GM23338 (cell line): ENCODE measurements at regions not wholly inside any gene's neighbourhood (a gene's known extent, or its start where the extent isn't known, plus 50 kb on each side); places are given as distances from the start of the nearest gene placed in this dataset.

Experiments used
- CREB1 ChIP-seq: fragments of 250-450 bp; sonication (Bioruptor Pico); IDR thresholded peaks from 2 replicates; pipeline ENCODE4 v1.5.0; 2020; ENCODE audit warnings: low read depth, mild to moderate bottlenecking, moderate library complexity
- CTCF ChIP-seq, 2 experiments: fragments of 200-600 bp in 1 of 2; sonication (generic) in 1 of 2; conservative IDR thresholded peaks; 2 replicates each; pipeline versions ENCODE4 v1.5.1 to v1.6.1; 2016 to 2017; ENCODE audit warnings: antibody characterized with exemption in 2 of 2, low read depth in 2 of 2, mild to moderate bottlenecking in 2 of 2, moderate library complexity in 1 of 2
- EZH2 ChIP-seq: fragments of 200-600 bp; sonication (generic); IDR thresholded peaks from one replicate; pipeline ENCODE4 v1.8.0; 2017; ENCODE audit warnings: antibody characterized with exemption, mild to moderate bottlenecking, low read depth; ENCODE audit not compliant: unreplicated experiment
- EZH2phosphoT487 ChIP-seq: fragments of 200-600 bp; sonication (generic); IDR thresholded peaks from one replicate; pipeline ENCODE4 v1.8.1; 2018; ENCODE audit warnings: antibody characterized with exemption; ENCODE audit not compliant: unreplicated experiment
- JUNB ChIP-seq: IDR thresholded peaks from one replicate; pipeline ENCODE4 v1.6.1; 2016; ENCODE audit warnings: antibody characterized with exemption; ENCODE audit not compliant: unreplicated experiment
- POLR2AphosphoS5 ChIP-seq: IDR thresholded peaks from 2 replicates; pipeline ENCODE4 v1.6.1; 2016; ENCODE audit warnings: antibody characterized with exemption, low read depth
- STAT1 ChIP-seq: IDR thresholded peaks from one replicate; pipeline ENCODE4 v1.6.1; 2016; ENCODE audit warnings: antibody characterized with exemption; ENCODE audit not compliant: unreplicated experiment
- ZNF331 ChIP-seq: fragments of 250-450 bp; sonication (Bioruptor Pico); IDR thresholded peaks from 2 replicates; pipeline ENCODE4 v1.5.0; 2020; ENCODE audit warnings: low read depth, mild to moderate bottlenecking, moderate library complexity
- TF ChIP-seq, protein P1 (sequence below): IDR thresholded peaks from one replicate; pipeline ENCODE4 v1.6.1; 2018; ENCODE audit warnings: antibody characterized with exemption; ENCODE audit not compliant: unreplicated experiment

GRCh38 chr6:147925826-147926225 is 416.8 kb upstream of the SASH1 start:
- no peak for TF ChIP-seq EZH2phosphoT487
- TF ChIP-seq POLR2AphosphoS5 = no peak
- no peak for TF ChIP-seq CTCF (conservative IDR thresholded peaks at IDR 0.05; ENCODE audit: low read depth in 2 of 2)
- no peak for TF ChIP-seq ZNF331
- no peak for TF ChIP-seq JUNB
- TF ChIP-seq, protein P1, sequence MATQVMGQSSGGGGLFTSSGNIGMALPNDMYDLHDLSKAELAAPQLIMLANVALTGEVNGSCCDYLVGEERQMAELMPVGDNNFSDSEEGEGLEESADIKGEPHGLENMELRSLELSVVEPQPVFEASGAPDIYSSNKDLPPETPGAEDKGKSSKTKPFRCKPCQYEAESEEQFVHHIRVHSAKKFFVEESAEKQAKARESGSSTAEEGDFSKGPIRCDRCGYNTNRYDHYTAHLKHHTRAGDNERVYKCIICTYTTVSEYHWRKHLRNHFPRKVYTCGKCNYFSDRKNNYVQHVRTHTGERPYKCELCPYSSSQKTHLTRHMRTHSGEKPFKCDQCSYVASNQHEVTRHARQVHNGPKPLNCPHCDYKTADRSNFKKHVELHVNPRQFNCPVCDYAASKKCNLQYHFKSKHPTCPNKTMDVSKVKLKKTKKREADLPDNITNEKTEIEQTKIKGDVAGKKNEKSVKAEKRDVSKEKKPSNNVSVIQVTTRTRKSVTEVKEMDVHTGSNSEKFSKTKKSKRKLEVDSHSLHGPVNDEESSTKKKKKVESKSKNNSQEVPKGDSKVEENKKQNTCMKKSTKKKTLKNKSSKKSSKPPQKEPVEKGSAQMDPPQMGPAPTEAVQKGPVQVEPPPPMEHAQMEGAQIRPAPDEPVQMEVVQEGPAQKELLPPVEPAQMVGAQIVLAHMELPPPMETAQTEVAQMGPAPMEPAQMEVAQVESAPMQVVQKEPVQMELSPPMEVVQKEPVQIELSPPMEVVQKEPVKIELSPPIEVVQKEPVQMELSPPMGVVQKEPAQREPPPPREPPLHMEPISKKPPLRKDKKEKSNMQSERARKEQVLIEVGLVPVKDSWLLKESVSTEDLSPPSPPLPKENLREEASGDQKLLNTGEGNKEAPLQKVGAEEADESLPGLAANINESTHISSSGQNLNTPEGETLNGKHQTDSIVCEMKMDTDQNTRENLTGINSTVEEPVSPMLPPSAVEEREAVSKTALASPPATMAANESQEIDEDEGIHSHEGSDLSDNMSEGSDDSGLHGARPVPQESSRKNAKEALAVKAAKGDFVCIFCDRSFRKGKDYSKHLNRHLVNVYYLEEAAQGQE = no peak
- TF ChIP-seq CREB1 (CRISPR knock-in tag) = no peak
- no peak for TF ChIP-seq EZH2
- no peak for TF ChIP-seq STAT1
